ENCODE measurements at regions not wholly inside any gene's neighbourhood (a gene's known extent, or its start where the extent isn't known, plus 50 kb on each side); places are given as distances from the start of the nearest gene placed in this dataset.

DNA sequence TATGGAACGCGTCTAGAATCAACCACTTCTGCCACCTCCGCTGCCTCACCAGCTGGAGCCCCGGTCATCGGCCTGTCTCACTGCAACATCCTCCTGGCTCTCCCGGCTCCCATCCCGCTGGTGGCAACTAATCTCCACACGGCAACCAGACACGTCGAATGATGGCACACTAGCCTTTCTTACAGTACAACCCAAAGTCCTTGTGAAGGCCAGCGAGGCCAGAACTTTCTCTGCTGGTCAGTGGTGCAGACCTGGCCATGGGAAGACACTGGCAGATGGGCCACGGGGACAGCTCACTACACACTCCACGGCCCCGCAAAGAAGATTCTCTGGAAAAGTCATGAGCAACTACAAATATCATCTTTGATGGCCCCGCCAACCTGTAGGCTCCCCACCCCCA lies 117.6 kb downstream of the RMI2 start:
- TF ChIP-seq POLR2AphosphoS5 (IDR thresholded peaks at IDR 0.05) (no peak), EP300 (IDR thresholded peaks at IDR 0.05; ENCODE audit: low read depth) (no peak), POLR2A (IDR thresholded peaks at IDR 0.05) (no peak)
- TF ChIP-seq, protein P1, sequence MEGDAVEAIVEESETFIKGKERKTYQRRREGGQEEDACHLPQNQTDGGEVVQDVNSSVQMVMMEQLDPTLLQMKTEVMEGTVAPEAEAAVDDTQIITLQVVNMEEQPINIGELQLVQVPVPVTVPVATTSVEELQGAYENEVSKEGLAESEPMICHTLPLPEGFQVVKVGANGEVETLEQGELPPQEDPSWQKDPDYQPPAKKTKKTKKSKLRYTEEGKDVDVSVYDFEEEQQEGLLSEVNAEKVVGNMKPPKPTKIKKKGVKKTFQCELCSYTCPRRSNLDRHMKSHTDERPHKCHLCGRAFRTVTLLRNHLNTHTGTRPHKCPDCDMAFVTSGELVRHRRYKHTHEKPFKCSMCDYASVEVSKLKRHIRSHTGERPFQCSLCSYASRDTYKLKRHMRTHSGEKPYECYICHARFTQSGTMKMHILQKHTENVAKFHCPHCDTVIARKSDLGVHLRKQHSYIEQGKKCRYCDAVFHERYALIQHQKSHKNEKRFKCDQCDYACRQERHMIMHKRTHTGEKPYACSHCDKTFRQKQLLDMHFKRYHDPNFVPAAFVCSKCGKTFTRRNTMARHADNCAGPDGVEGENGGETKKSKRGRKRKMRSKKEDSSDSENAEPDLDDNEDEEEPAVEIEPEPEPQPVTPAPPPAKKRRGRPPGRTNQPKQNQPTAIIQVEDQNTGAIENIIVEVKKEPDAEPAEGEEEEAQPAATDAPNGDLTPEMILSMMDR (IDR thresholded peaks at IDR 0.05): no peak
- H3K4me1 ChIP-seq: no peaks in the 10 kb centered on the region
- H3K27ac ChIP-seq: no peak overlapping the region
- H3K9me3 ChIP-seq: no peaks in the 10 kb centered on the region
- no peak overlapping the region for H3K4me3 ChIP-seq
- DNase-seq: no peak
- no peaks in the 10 kb centered on the region for H3K27me3 ChIP-seq
- WGBS, 2 donors (ENCODE audit: low coverage in 1 of 2): 95 to 100% methylated on average over 2 to 15 of the region's 15 CpGs
- in situ Hi-C loops (cut with MboI; ENCODE audit: low pct_ligation_motif_present in 1 of 4, low pct_unique_long_range_greater_than_20kb in 1 of 4, low sequenced_read_pairs in 3 of 4) (no loop called here), intact Hi-C loops (cut with DNase I; ENCODE audit: low total_unique reads) (no loop called here)
- H3K36me3 ChIP-seq: no peaks in the 10 kb centered on the region

DNA sequence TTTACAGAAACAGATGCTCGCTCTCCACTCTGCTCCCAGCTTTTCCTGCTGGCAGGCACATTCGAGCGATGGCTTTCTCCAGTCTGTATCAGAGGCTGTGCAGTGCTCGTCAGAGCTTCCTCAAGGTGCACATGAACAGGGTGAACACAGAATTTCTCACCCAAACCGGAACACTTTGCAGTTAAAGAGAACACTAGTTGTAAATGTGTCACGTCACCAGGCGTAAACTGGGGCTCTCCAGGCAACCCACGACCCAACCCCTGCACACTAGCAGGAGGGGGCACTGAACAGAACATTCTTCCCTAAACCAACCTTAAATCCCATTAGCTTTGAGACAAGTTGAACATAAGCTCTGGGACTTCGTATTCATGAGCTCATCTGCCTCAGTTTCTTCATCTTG lies 119.0 kb downstream of the RMI2 start:
- no peaks in the 10 kb centered on the region for H3K4me1 ChIP-seq
- no peak overlapping the region for H3K4me3 ChIP-seq
- no peak for TF ChIP-seq EP300 (IDR thresholded peaks at IDR 0.05; ENCODE audit: low read depth)
- TF ChIP-seq, protein P1 (IDR thresholded peaks at IDR 0.05): no peak
- TF ChIP-seq POLR2AphosphoS5 (IDR thresholded peaks at IDR 0.05): no peak
- TF ChIP-seq POLR2A (IDR thresholded peaks at IDR 0.05): no peak
- 68% methylated on average over 9 of the region's 9 CpGs; no CpG with 5 or more reads in 1 of the 2 donors for WGBS, 2 donors (ENCODE audit: low coverage in 1 of 2)
- no peaks in the 10 kb centered on the region for H3K36me3 ChIP-seq
- H3K27me3 ChIP-seq: no peaks in the 10 kb centered on the region
- no peak overlapping the region for H3K27ac ChIP-seq
- DNase-seq: no peak
- H3K9me3 ChIP-seq: no peaks in the 10 kb centered on the region
- in situ Hi-C loops (cut with MboI; ENCODE audit: low pct_ligation_motif_present in 1 of 4, low pct_unique_long_range_greater_than_20kb in 1 of 4, low sequenced_read_pairs in 3 of 4) (no loop called here), intact Hi-C loops (cut with DNase I; ENCODE audit: low total_unique reads) (no loop called here)

DNA sequence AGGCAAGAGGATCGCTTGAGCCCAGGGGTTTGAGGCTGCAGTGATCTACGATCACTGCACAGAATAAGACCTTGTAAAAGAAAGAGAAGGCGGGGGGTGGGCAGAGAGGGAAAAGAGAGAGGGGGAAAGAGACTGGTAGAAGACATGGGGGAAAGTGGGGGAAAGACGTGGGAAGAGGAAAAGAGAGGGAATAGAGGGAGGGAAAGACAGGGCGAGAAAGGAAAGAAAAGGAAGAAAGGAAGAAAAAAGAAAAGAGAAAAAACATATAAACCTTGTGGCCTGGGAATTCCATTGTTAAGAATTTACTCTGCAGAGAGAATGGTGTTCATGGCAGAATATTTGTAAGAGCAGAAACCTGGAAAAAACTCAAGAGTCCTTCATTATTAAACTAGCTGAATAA lies 120.4 kb downstream of the RMI2 start:
- Histone ChIP-seq H3K4me3 (no peak overlapping the region), H3K36me3 (no peaks in the 10 kb centered on the region), H3K27ac (no peak overlapping the region), H3K4me1 (no peaks in the 10 kb centered on the region), H3K9me3 (no peaks in the 10 kb centered on the region), H3K27me3 (no peaks in the 10 kb centered on the region)
- in situ Hi-C loops (cut with MboI; ENCODE audit: low pct_ligation_motif_present in 1 of 4, low pct_unique_long_range_greater_than_20kb in 1 of 4, low sequenced_read_pairs in 3 of 4): no loop called here
- WGBS, 2 donors (ENCODE audit: low coverage in 1 of 2): 72 to 93% methylated on average over 4 to 5 of the region's 5 CpGs
- no peak for DNase-seq
- TF ChIP-seq, protein P1 (IDR thresholded peaks at IDR 0.05): no peak
- no peak for TF ChIP-seq EP300 (IDR thresholded peaks at IDR 0.05; ENCODE audit: low read depth)
- TF ChIP-seq POLR2AphosphoS5 (IDR thresholded peaks at IDR 0.05): no peak
- TF ChIP-seq POLR2A (IDR thresholded peaks at IDR 0.05): no peak
- intact Hi-C loops (cut with DNase I; ENCODE audit: low total_unique reads): no loop called here

DNA sequence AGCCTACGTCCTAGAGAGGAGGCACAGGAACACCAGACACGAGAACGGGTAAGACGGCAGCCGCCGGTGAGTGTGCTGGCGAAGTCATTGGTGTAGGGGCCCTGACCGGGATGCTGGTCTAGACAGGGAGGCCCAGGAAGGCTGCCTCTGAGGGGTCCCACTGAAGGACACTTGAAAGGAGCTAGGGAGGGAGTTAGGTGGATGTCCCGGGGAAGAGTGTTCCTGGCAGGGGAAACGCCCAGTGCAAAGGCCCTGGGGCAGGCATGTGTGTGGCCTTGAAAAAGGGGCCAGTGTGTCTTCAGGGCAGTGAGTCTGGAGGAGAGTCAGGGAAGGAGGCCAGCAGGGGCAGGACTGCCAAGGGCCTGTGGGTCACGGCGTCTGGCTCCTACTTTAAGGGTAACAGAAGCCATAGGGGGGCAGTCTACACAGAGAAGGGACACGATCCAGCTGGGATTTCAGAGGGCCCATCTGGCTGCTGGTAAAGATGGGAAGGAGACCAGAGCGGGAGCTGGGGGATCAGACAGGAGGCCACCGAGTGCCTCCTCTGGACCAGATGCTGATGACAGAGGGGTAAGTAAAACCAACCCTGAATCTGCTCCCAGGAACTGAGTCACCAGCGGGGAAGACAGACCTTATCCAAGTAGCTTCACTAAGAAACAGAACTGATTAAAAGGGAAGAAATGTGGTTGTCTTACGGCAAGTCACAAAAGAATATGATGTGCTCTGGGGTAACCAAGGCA lies 115.9 kb downstream of the LITAF start:
- H3K27me3 ChIP-seq: no peaks in the 10 kb centered on the region
- intact Hi-C loops (cut with DNase I; ENCODE audit: low total_unique reads): no loop called here
- no peak overlapping the region for H3K4me3 ChIP-seq
- in situ Hi-C loops (cut with MboI; ENCODE audit: low pct_ligation_motif_present in 1 of 4, low pct_unique_long_range_greater_than_20kb in 1 of 4, low sequenced_read_pairs in 3 of 4): no loop called here
- H3K27ac ChIP-seq: no peak overlapping the region
- no peak for DNase-seq
- WGBS, 2 donors (ENCODE audit: low coverage in 1 of 2): 86 to 100% methylated on average over 1 to 17 of the region's 17 CpGs
- no peaks in the 10 kb centered on the region for H3K9me3 ChIP-seq
- TF ChIP-seq POLR2A (IDR thresholded peaks at IDR 0.05): no peak
- TF ChIP-seq EP300 (IDR thresholded peaks at IDR 0.05; ENCODE audit: low read depth): no peak
- TF ChIP-seq, protein P1 (IDR thresholded peaks at IDR 0.05): no peak
- TF ChIP-seq POLR2AphosphoS5 (IDR thresholded peaks at IDR 0.05): no peak
- H3K4me1 ChIP-seq: no peaks in the 10 kb centered on the region
- H3K36me3 ChIP-seq: no peaks in the 10 kb centered on the region

Measured in transverse colon (tissue), 4 donors.